Keratinocyte (primary cell): ENCODE measurements at regions not wholly inside any gene's neighbourhood (a gene's known extent, or its start where the extent isn't known, plus 50 kb on each side); places are given as distances from the start of the nearest gene placed in this dataset.

Experiments
- EZH2 ChIP-seq: IDR thresholded peaks from one replicate; pipeline ENCODE4 v1.6.1; 2012; ENCODE audit warnings: inconsistent platforms, mild to moderate bottlenecking, low read length, moderate library complexity
- TF ChIP-seq, protein P1 (sequence below), 3 experiments: IDR thresholded peaks in 1 of 3; conservative IDR thresholded peaks in 1 of 3; optimal IDR thresholded peaks in 1 of 3; 2 replicates in 2 of 3; 3 replicates in 1 of 3; pipeline versions ENCODE3 to v1.5.1; 2011; ENCODE audit warnings: low read length in 3 of 3, mild to moderate bottlenecking in 3 of 3, moderate library complexity in 2 of 3, control low read depth in 1 of 3, inconsistent platforms in 1 of 3; ENCODE audit not compliant: insufficient read depth in 2 of 3; ENCODE audit errors: extremely low read depth in 1 of 3

DNA sequence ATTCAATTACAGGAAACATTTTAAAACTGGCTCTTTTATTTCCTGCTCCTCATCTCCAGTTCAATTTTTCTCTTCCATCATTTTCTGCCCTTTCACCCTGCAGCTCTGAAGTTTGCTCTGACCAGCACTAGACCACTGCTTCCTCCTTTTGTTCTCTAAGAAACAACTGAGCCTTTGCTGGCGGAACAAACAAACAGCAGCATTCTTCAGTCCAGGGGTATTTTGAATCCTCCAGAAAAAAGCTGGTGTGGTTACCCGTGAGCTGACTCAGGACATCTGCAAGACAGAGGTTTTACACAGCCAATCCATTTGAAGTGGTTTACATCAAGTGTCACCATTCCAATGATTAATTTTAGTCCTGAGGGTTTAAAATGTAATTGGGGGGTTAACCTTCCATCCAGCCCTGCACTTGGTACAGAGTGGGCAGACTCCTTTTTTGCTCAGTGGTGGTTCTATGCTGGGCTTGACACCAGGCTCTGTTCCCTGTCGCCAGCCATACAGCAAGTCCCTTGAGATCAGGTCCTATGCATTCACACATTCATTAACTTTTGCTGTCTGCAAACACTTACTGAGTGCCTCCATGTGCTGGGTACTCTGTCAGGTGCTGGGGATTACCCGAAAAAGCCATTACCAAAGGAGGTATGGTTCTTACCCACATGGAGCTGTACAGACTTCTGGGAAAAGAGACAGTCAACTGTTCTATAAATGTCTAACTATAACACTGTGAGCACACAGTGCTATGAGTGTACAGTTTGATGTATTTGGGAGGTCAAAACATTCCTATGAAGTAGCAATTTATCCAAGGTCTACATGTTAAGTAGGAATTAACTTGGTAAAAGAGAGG lies 909.4 kb upstream of the GYPC start:
- TF ChIP-seq EZH2 = no peak
- TF ChIP-seq, protein P1, sequence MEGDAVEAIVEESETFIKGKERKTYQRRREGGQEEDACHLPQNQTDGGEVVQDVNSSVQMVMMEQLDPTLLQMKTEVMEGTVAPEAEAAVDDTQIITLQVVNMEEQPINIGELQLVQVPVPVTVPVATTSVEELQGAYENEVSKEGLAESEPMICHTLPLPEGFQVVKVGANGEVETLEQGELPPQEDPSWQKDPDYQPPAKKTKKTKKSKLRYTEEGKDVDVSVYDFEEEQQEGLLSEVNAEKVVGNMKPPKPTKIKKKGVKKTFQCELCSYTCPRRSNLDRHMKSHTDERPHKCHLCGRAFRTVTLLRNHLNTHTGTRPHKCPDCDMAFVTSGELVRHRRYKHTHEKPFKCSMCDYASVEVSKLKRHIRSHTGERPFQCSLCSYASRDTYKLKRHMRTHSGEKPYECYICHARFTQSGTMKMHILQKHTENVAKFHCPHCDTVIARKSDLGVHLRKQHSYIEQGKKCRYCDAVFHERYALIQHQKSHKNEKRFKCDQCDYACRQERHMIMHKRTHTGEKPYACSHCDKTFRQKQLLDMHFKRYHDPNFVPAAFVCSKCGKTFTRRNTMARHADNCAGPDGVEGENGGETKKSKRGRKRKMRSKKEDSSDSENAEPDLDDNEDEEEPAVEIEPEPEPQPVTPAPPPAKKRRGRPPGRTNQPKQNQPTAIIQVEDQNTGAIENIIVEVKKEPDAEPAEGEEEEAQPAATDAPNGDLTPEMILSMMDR (optimal IDR thresholded peaks at IDR 0.05 in 1 of 3, IDR thresholded peaks at IDR 0.05 in 1 of 3, conservative IDR thresholded peaks at IDR 0.05 in 1 of 3; ENCODE audit: extremely low read depth in 1 of 3, insufficient read depth in 2 of 3, low read length in 3 of 3) = no peak
